HCT116 (cell line): ENCODE measurements at regions not wholly inside any gene's neighbourhood (a gene's known extent, or its start where the extent isn't known, plus 50 kb on each side); places are given as distances from the start of the nearest gene placed in this dataset.

Source experiments
- ATAC-seq: fragments of 200-7000 bp; cut with Tn5 transposase; 2 replicates; pipeline ENCODE4 v1.9.1; 2020; ENCODE audit warnings: mild to moderate bottlenecking, moderate library complexity
- BruUV-seq: library from RNA; stranded (reverse); fragments of 400-500 nt; replicated peaks from 2 replicates; lab custom pipeline; 2021; lab: Mats Ljungman, UMichigan
- CTCF ChIA-PET: fragments of 300-600 bp; sonication (Branson Sonifier 250); formaldehyde crosslinking; loops from one replicate; lab custom pipeline; 2021; ENCODE audit warnings: antibody characterized with exemption; lab: Charles Lee
- POLR2A ChIA-PET: fragments of 300-600, 350-600 bp; sonication (Branson Sonifier 250); formaldehyde crosslinking; loops from one replicate; lab custom pipeline; 2021; ENCODE audit warnings: antibody characterized with exemption; lab: Charles Lee
- RAD21 ChIA-PET, 2 experiments: fragments of 300-600 bp; sonication (Branson Sonifier 250); formaldehyde crosslinking; loops; one replicate each; lab custom pipeline; 2023; ENCODE audit warnings: low total read pairs in 2 of 2; ENCODE audit not compliant: uncharacterized antibody in 2 of 2, unreplicated experiment in 2 of 2, low non-redundant PET in 1 of 2; lab: Charles Lee
- DNase-seq: peaks from one replicate; pipeline ENCODE4 v3.0.0-alpha.2; 2010; ENCODE audit warnings: low read depth, low spot score
- H2AFZ ChIP-seq: fragments of 200-600 bp; shearing (Covaris generic), sonication (generic); 2 replicates; pipeline ENCODE4 v1.6.1; 2017; ENCODE audit warnings: low read depth, mixed run types, mixed read lengths, antibody characterized with exemption, low read length; ENCODE audit not compliant: poor library complexity, severe bottlenecking
- H3K27ac ChIP-seq: 2 replicates; pipeline ENCODE4 v1.5.1; 2012; ENCODE audit warnings: low read depth, low read length
- H3K27me3 ChIP-seq: fragments of 200-600 bp; sonication (generic); 2 replicates; pipeline ENCODE4 v1.6.1; 2016; ENCODE audit warnings: mixed run types, low read length, mixed read lengths; ENCODE audit not compliant: insufficient read depth
- H3K36me3 ChIP-seq, 2 experiments: fragments of 200-500 bp in 1 of 2; fragments of 200-600 bp in 1 of 2; sonication (Bioruptor generic) in 1 of 2; sonication (generic) in 1 of 2; 2 replicates each; pipeline versions ENCODE4 v1.5.1 to v1.6.1; 2014 to 2016; ENCODE audit warnings: low read length in 2 of 2, inconsistent platforms in 1 of 2, mixed read lengths in 1 of 2, mixed run types in 1 of 2; ENCODE audit not compliant: insufficient read depth in 2 of 2, control insufficient read depth in 1 of 2
- H3K4me1 ChIP-seq, 2 experiments: fragments of 200-600 bp in 1 of 2; sonication (generic) in 1 of 2; 2 replicates each; pipeline versions ENCODE4 v1.5.1 to v1.6.1; 2012 to 2017; ENCODE audit warnings: low read length in 2 of 2, inconsistent platforms in 1 of 2, mild to moderate bottlenecking in 1 of 2, mixed read lengths in 1 of 2, mixed run types in 1 of 2, moderate library complexity in 1 of 2; ENCODE audit not compliant: insufficient read depth in 2 of 2, control insufficient read depth in 1 of 2
- H3K4me2 ChIP-seq: fragments of 200-600 bp; sonication (generic); 2 replicates; pipeline ENCODE4 v1.6.1; 2017; ENCODE audit warnings: mixed run types, low read length, mixed read lengths
- H3K4me3 ChIP-seq, 2 experiments: fragments of 200-600 bp in 1 of 2; sonication (generic) in 1 of 2; replicated peaks in 1 of 2; 2 replicates each; pipeline ENCODE4 v1.5.1; 2011 to 2016; ENCODE audit warnings: low read length in 2 of 2, control low read depth in 1 of 2, low read depth in 1 of 2, mild to moderate bottlenecking in 1 of 2, mixed read lengths in 1 of 2, mixed run types in 1 of 2
- H3K79me2 ChIP-seq: fragments of 200-600 bp; sonication (generic); 2 replicates; pipeline ENCODE4 v1.6.1; 2017; ENCODE audit warnings: mild to moderate bottlenecking, mixed run types, low read length, moderate library complexity, mixed read lengths; ENCODE audit not compliant: insufficient read depth
- H3K9ac ChIP-seq: fragments of 200-600 bp; sonication (generic); 2 replicates; pipeline ENCODE4 v1.6.1; 2016; ENCODE audit warnings: low read length, mixed read lengths
- H3K9me2 ChIP-seq: fragments of 200-600 bp; sonication (generic), shearing (Covaris generic); 2 replicates; pipeline ENCODE4 v1.6.1; 2017; ENCODE audit warnings: mixed run types, mild to moderate bottlenecking, moderate library complexity; ENCODE audit not compliant: insufficient read depth
- H3K9me3 ChIP-seq, 2 experiments: fragments of 200-500 bp in 1 of 2; fragments of 200-600 bp in 1 of 2; sonication (Bioruptor generic) in 1 of 2; sonication (generic) in 1 of 2; 2 replicates each; pipeline ENCODE4 v1.6.1; 2014 to 2017; ENCODE audit warnings: low read length in 2 of 2, mixed read lengths in 2 of 2, inconsistent platforms in 1 of 2, low read depth in 1 of 2, mild to moderate bottlenecking in 1 of 2, mixed run types in 1 of 2, moderate library complexity in 1 of 2; ENCODE audit not compliant: control insufficient read depth in 1 of 2, insufficient read depth in 1 of 2
- H4K20me1 ChIP-seq: fragments of 200-600 bp; sonication (generic), shearing (Covaris generic); 2 replicates; pipeline ENCODE4 v1.6.1; 2017; ENCODE audit warnings: mixed run types, mild to moderate bottlenecking, moderate library complexity; ENCODE audit not compliant: insufficient read depth
- CEBPB ChIP-seq: IDR thresholded peaks from 2 replicates; pipeline ENCODE4 v1.6.1; 2012; ENCODE audit warnings: low read depth
- FOSL1 ChIP-seq: IDR thresholded peaks from 2 replicates; pipeline ENCODE4 v1.6.1; 2012; ENCODE audit warnings: low read depth
- JUND ChIP-seq: IDR thresholded peaks from 2 replicates; pipeline ENCODE4 v1.6.1; 2012
- POLR2A ChIP-seq: IDR thresholded peaks from 2 replicates; pipeline ENCODE4 v1.7.0; 2011; ENCODE audit warnings: borderline replicate concordance; ENCODE audit not compliant: insufficient read depth, insufficient read length; ENCODE audit errors: extremely low read depth
- POLR2AphosphoS5 ChIP-seq: IDR thresholded peaks from 2 replicates; pipeline ENCODE4 v1.6.1; 2011; ENCODE audit warnings: mild to moderate bottlenecking, low read depth, low read length, moderate library complexity
- RAD21 ChIP-seq: IDR thresholded peaks from 2 replicates; pipeline ENCODE4 v1.6.1; 2012; ENCODE audit warnings: low read depth, mild to moderate bottlenecking
- SIN3A ChIP-seq: IDR thresholded peaks from 2 replicates; pipeline ENCODE4 v1.6.1; 2012; ENCODE audit warnings: low read depth
- SP1 ChIP-seq: IDR thresholded peaks from 2 replicates; pipeline ENCODE4 v1.6.1; 2012; ENCODE audit warnings: low read depth
- TCF7L2 ChIP-seq: IDR thresholded peaks from 2 replicates; pipeline ENCODE4 v1.7.0; 2011; ENCODE audit warnings: borderline replicate concordance, inconsistent platforms; ENCODE audit not compliant: insufficient read depth, insufficient read length; ENCODE audit errors: extremely low read depth
- ZNF274 ChIP-seq: fragments of 200-500 bp; sonication (Bioruptor generic); IDR thresholded peaks from 2 replicates; pipeline ENCODE4 v1.6.1; 2014; ENCODE audit warnings: mild to moderate bottlenecking, low read depth, low read length, inconsistent platforms
- intact Hi-C: fragments of 100-400 bp; cut with micrococcal nuclease; formaldehyde crosslinking; loops from 2 replicates; pipeline ENCODE4 v1.10.0; 2022
- TF ChIP-seq, protein P1 (sequence below): IDR thresholded peaks from 2 replicates; pipeline ENCODE4 v1.6.1; 2011; ENCODE audit warnings: mild to moderate bottlenecking, low read length, moderate library complexity; ENCODE audit not compliant: insufficient replicate concordance; ENCODE audit errors: extremely low read depth
- TF ChIP-seq, protein P2 (sequence below): IDR thresholded peaks from 2 replicates; pipeline ENCODE4 v1.6.1; 2012
- TF ChIP-seq, protein P3 (sequence below), 3 experiments: fragments of 200-600 bp in 1 of 3; sonication (generic) in 1 of 3; IDR thresholded peaks in 2 of 3; conservative IDR thresholded peaks in 1 of 3; 2 replicates each; pipeline ENCODE4 v1.5.1; 2012 to 2017; ENCODE audit warnings: low read depth in 2 of 3, low read length in 2 of 3, antibody characterized with exemption in 1 of 3, borderline replicate concordance in 1 of 3, control low read depth in 1 of 3, mild to moderate bottlenecking in 1 of 3, mixed read lengths in 1 of 3, mixed run types in 1 of 3, moderate library complexity in 1 of 3; ENCODE audit not compliant: insufficient read depth in 1 of 3

DNA sequence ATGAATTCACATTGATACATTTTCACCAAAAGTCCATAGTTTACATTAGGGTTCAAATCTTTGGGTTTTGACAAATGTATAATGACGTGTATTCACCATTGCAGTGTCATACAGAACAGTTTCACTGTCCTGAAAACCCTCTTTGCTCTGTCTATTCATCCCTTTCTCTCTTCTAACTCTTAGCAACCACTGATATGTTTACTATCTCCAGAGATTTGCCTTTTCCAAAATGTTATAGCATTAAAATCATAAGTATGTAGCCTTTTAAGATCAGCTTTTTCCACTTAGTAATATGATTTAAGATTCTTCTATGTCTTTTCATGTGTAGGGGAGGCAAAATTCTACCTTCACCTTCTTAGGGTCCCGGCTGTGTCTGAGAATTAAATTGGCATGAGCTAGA, 203.8 kb downstream of the TPRG1 start:
- DNase-seq (no peak), ATAC-seq (no peak)
- Histone ChIP-seq H3K9ac (no peak overlapping the region), H3K9me2 (no peaks in the 10 kb centered on the region), H3K27me3 (no peaks in the 10 kb centered on the region), H3K4me2 (no peak overlapping the region), H3K79me2 (no peaks in the 10 kb centered on the region), H2AFZ (no peak overlapping the region), H3K27ac (no peak overlapping the region), H4K20me1 (no peaks in the 10 kb centered on the region), H3K9me3 (no peaks in the 10 kb centered on the region), H3K4me3 (no peak overlapping the region), H3K36me3 (no peaks in the 10 kb centered on the region), H3K4me1 (no peaks in the 10 kb centered on the region)
- ChIA-PET POLR2A (no interaction called here), CTCF (no interaction called here), RAD21 (no interaction called here)
- no TSS peak for BruUV-seq
- TF ChIP-seq, protein P1, sequence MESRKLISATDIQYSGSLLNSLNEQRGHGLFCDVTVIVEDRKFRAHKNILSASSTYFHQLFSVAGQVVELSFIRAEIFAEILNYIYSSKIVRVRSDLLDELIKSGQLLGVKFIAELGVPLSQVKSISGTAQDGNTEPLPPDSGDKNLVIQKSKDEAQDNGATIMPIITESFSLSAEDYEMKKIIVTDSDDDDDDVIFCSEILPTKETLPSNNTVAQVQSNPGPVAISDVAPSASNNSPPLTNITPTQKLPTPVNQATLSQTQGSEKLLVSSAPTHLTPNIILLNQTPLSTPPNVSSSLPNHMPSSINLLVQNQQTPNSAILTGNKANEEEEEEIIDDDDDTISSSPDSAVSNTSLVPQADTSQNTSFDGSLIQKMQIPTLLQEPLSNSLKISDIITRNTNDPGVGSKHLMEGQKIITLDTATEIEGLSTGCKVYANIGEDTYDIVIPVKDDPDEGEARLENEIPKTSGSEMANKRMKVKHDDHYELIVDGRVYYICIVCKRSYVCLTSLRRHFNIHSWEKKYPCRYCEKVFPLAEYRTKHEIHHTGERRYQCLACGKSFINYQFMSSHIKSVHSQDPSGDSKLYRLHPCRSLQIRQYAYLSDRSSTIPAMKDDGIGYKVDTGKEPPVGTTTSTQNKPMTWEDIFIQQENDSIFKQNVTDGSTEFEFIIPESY, result no peak
- TF ChIP-seq CEBPB, result no peak
- no peak for TF ChIP-seq FOSL1
- TF ChIP-seq ZNF274, result no peak
- TF ChIP-seq POLR2AphosphoS5, result no peak
- no peak for TF ChIP-seq JUND
- no peak for TF ChIP-seq SIN3A
- TF ChIP-seq RAD21, result no peak
- no peak for TF ChIP-seq POLR2A
- no peak for TF ChIP-seq SP1
- TF ChIP-seq, protein P2, sequence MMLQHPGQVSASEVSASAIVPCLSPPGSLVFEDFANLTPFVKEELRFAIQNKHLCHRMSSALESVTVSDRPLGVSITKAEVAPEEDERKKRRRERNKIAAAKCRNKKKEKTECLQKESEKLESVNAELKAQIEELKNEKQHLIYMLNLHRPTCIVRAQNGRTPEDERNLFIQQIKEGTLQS, result no peak
- TF ChIP-seq TCF7L2, result no peak
- TF ChIP-seq, protein P3, sequence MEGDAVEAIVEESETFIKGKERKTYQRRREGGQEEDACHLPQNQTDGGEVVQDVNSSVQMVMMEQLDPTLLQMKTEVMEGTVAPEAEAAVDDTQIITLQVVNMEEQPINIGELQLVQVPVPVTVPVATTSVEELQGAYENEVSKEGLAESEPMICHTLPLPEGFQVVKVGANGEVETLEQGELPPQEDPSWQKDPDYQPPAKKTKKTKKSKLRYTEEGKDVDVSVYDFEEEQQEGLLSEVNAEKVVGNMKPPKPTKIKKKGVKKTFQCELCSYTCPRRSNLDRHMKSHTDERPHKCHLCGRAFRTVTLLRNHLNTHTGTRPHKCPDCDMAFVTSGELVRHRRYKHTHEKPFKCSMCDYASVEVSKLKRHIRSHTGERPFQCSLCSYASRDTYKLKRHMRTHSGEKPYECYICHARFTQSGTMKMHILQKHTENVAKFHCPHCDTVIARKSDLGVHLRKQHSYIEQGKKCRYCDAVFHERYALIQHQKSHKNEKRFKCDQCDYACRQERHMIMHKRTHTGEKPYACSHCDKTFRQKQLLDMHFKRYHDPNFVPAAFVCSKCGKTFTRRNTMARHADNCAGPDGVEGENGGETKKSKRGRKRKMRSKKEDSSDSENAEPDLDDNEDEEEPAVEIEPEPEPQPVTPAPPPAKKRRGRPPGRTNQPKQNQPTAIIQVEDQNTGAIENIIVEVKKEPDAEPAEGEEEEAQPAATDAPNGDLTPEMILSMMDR (IDR thresholded peaks at IDR 0.05 in 2 of 3, conservative IDR thresholded peaks at IDR 0.05 in 1 of 3; ENCODE audit: borderline replicate concordance in 1 of 3, insufficient read depth in 1 of 3, low read depth in 2 of 3, low read length in 2 of 3), result no peak
- intact Hi-C loops, result no loop called here
